GM23248 (cell line): ENCODE measurements at regions not wholly inside any gene's neighbourhood (a gene's known extent, or its start where the extent isn't known, plus 50 kb on each side); places are given as distances from the start of the nearest gene placed in this dataset.

Source experiments
- EZH2 ChIP-seq: fragments of 200-600 bp; sonication (generic); IDR thresholded peaks from 2 replicates; pipeline ENCODE4 v1.6.1; 2018; ENCODE audit warnings: antibody characterized with exemption, mild to moderate bottlenecking; ENCODE audit not compliant: insufficient read depth, poor library complexity, severe bottlenecking
- EZH2phosphoT487 ChIP-seq: fragments of 200-600 bp; sonication (generic); IDR thresholded peaks from 2 replicates; pipeline ENCODE4 v1.6.1; 2018; ENCODE audit warnings: antibody characterized with exemption, moderate library complexity, mild to moderate bottlenecking, low read depth; ENCODE audit not compliant: insufficient read depth

DNA sequence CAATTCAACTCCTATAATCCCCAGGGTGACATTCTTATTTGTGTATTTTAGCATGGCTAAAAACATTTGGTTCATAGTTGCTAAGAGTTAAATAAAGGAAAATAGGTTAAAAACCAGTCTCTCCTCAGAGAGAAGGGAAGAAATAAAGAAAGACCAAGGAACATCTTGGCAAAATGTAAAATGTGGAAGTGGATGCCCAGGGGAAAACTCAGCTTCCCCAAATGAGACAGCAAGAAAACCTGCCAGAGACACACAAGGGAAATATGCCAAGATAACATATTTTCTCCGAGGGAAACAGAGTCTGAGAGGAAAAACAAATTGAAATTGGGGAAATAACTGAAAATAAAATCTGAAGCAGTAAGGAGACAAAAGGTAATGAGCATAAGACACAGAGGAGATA lies 1569.3 kb downstream of the PCDH18 start:
- TF ChIP-seq EZH2 (no peak), EZH2phosphoT487 (no peak)
